Skeletal muscle cell (primary cell): ENCODE measurements at regions not wholly inside any gene's neighbourhood (a gene's known extent, or its start where the extent isn't known, plus 50 kb on each side); places are given as distances from the start of the nearest gene placed in this dataset.

Experiments used
- DNase-seq: peaks from one replicate; pipeline ENCODE4 v3.0.0-alpha.2; 2010; ENCODE audit warnings: low read depth
- H3K4me3 ChIP-seq: 2 replicates; pipeline ENCODE4 v1.5.1; 2011; ENCODE audit warnings: low read depth, mild to moderate bottlenecking, control low read depth, low read length, moderate library complexity

- DNase-seq, result peak; percentile 62
- peak overlapping the region; percentile 95 for H3K4me3 ChIP-seq
These were observed 49.8 kb upstream of the BAHCC1 start for GRCh38 chr17:81345228-81346089.
